Hepatocyte (in vitro differentiated cells): ENCODE measurements at regions not wholly inside any gene's neighbourhood (a gene's known extent, or its start where the extent isn't known, plus 50 kb on each side); places are given as distances from the start of the nearest gene placed in this dataset.

ENCODE experiments used
- DNase-seq: peaks from one replicate; pipeline ENCODE4 v3.0.0-alpha.2; 2016; ENCODE audit warnings: low spot score
- H2AFZ ChIP-seq: fragments of 200-600 bp; sonication (generic); 2 replicates; pipeline ENCODE4 v1.6.0; 2016; ENCODE audit warnings: antibody characterized with exemption, mild to moderate bottlenecking
- H3K27ac ChIP-seq: fragments of 200-600 bp; sonication (generic); 2 replicates; pipeline ENCODE4 v1.5.1; 2016; ENCODE audit warnings: mild to moderate bottlenecking
- H3K27me3 ChIP-seq: fragments of 200-600 bp; sonication (generic); 2 replicates; pipeline ENCODE4 v1.6.1; 2016
- H3K36me3 ChIP-seq: fragments of 200-600 bp; sonication (generic); replicated peaks from 2 replicates; pipeline ENCODE4 v1.5.1; 2016; ENCODE audit warnings: low read depth; ENCODE audit not compliant: insufficient read depth
- H3K4me1 ChIP-seq: fragments of 200-600 bp; sonication (generic); 2 replicates; pipeline ENCODE4 v1.5.1; 2016; ENCODE audit warnings: mild to moderate bottlenecking, moderate library complexity; ENCODE audit not compliant: insufficient read depth
- H3K4me2 ChIP-seq: fragments of 200-600 bp; sonication (generic); 2 replicates; pipeline ENCODE4 v1.6.0; 2016
- H3K4me3 ChIP-seq: fragments of 200-600 bp; sonication (generic); 2 replicates; pipeline ENCODE4 v1.5.1; 2016; ENCODE audit warnings: mild to moderate bottlenecking
- H3K79me2 ChIP-seq: fragments of 200-600 bp; sonication (generic); 2 replicates; pipeline ENCODE4 v1.6.0; 2017; ENCODE audit warnings: mild to moderate bottlenecking
- H3K9me2 ChIP-seq: fragments of 200-600 bp; sonication (generic); replicated peaks from 2 replicates; pipeline ENCODE4 v1.6.0; 2017; ENCODE audit warnings: mild to moderate bottlenecking; ENCODE audit not compliant: insufficient read depth
- H3K9me3 ChIP-seq: fragments of 200-600 bp; sonication (generic); 2 replicates; pipeline ENCODE4 v1.5.1; 2016; ENCODE audit warnings: low read depth, mild to moderate bottlenecking
- H4K20me1 ChIP-seq: fragments of 200-600 bp; sonication (generic); 2 replicates; pipeline ENCODE4 v1.6.0; 2016; ENCODE audit warnings: mild to moderate bottlenecking; ENCODE audit not compliant: insufficient read depth, poor library complexity, severe bottlenecking
- CTCF ChIP-seq: fragments of 200-600 bp; sonication (generic); IDR thresholded peaks from 2 replicates; pipeline ENCODE4 v1.5.1; 2016; ENCODE audit warnings: antibody characterized with exemption, mild to moderate bottlenecking; ENCODE audit not compliant: poor library complexity
- EZH2 ChIP-seq: fragments of 200-600 bp; sonication (generic); IDR thresholded peaks from 2 replicates; pipeline ENCODE4 v1.6.1; 2016; ENCODE audit warnings: antibody characterized with exemption, mild to moderate bottlenecking, borderline replicate concordance
- EZH2phosphoT487 ChIP-seq: fragments of 200-600 bp; sonication (generic); IDR thresholded peaks from one replicate; pipeline ENCODE4 v1.6.1; 2018; ENCODE audit warnings: antibody characterized with exemption, mild to moderate bottlenecking, low read depth, moderate library complexity; ENCODE audit not compliant: unreplicated experiment, severe bottlenecking
- WGBS: methylation state at CpG from one replicate; pipeline ENCODE4 v1.1.6; 2016; ENCODE audit warnings: low lambda C conversion rate; ENCODE audit errors: missing lambda C conversion rate; 5-methylcytosine and 5-hydroxymethylcytosine counted together

- no peak for TF ChIP-seq EZH2phosphoT487
- no peak for TF ChIP-seq EZH2
- no peak for TF ChIP-seq CTCF
- peak; percentile 23 for DNase-seq
- WGBS: 79% methylated on average over 1 of the region's 1 CpG
Measured at GRCh38 chr4:182111586-182111985, 131.6 kb upstream of the TENM3 start.

GRCh38 chr4:182113779-182114178 lies 129.4 kb upstream of the TENM3 start:
- TF ChIP-seq EZH2phosphoT487 (no peak), CTCF (no peak), EZH2 (no peak)
- no peak for DNase-seq
- H3K4me3 ChIP-seq: no peak overlapping the region

More at GRCh38 chr4:182111586-182111985, 131.6 kb upstream of the TENM3 start:
- H3K27ac ChIP-seq: no peak overlapping the region
- H3K36me3 ChIP-seq: no peaks in the 10 kb centered on the region
- no peaks in the 10 kb centered on the region for H3K27me3 ChIP-seq
- H3K4me2 ChIP-seq: no peak overlapping the region
- H3K4me1 ChIP-seq: no peaks in the 10 kb centered on the region
- no peaks in the 10 kb centered on the region for H3K9me3 ChIP-seq
- no peaks in the 10 kb centered on the region for H3K79me2 ChIP-seq
- no peak overlapping the region for H3K4me3 ChIP-seq
- H2AFZ ChIP-seq: no peak overlapping the region
- no peaks in the 10 kb centered on the region for H3K9me2 ChIP-seq
- no peaks in the 10 kb centered on the region for H4K20me1 ChIP-seq

GRCh38 chr4:182124359-182124758 lies 118.8 kb upstream of the TENM3 start:
- no peak overlapping the region for H3K27ac ChIP-seq
- no peaks in the 10 kb centered on the region for H3K4me1 ChIP-seq
- no peak overlapping the region for H3K4me3 ChIP-seq
- no peak for TF ChIP-seq EZH2
- no peak for TF ChIP-seq CTCF
- TF ChIP-seq EZH2phosphoT487: no peak
- no peaks in the 10 kb centered on the region for H3K9me2 ChIP-seq
- H3K9me3 ChIP-seq: no peaks in the 10 kb centered on the region
- H3K79me2 ChIP-seq: no peaks in the 10 kb centered on the region
- no peaks in the 10 kb centered on the region for H3K36me3 ChIP-seq
- no peaks in the 10 kb centered on the region for H3K27me3 ChIP-seq
- WGBS: 93% methylated on average over 7 of the region's 7 CpGs
- H3K4me2 ChIP-seq: no peak overlapping the region
- H4K20me1 ChIP-seq: no peaks in the 10 kb centered on the region
- DNase-seq: no peak
- no peak overlapping the region for H2AFZ ChIP-seq

More at GRCh38 chr4:182113779-182114178, 129.4 kb upstream of the TENM3 start:
- Histone ChIP-seq H3K9me3 (no peaks in the 10 kb centered on the region), H3K9me2 (no peaks in the 10 kb centered on the region), H3K79me2 (no peaks in the 10 kb centered on the region), H3K4me1 (no peaks in the 10 kb centered on the region), H3K27ac (no peak overlapping the region), H3K36me3 (no peaks in the 10 kb centered on the region), H4K20me1 (no peaks in the 10 kb centered on the region), H3K4me2 (no peak overlapping the region), H2AFZ (no peak overlapping the region), H3K27me3 (no peaks in the 10 kb centered on the region)

GRCh38 chr4:182126096-182126495 lies 117.1 kb upstream of the TENM3 start:
- 80% methylated on average over 5 of the region's 5 CpGs for WGBS
- Histone ChIP-seq H3K79me2 (no peaks in the 10 kb centered on the region), H3K27me3 (no peaks in the 10 kb centered on the region), H3K9me3 (no peaks in the 10 kb centered on the region), H3K9me2 (no peaks in the 10 kb centered on the region), H3K36me3 (no peaks in the 10 kb centered on the region), H3K4me1 (no peaks in the 10 kb centered on the region), H3K27ac (no peak overlapping the region), H4K20me1 (no peaks in the 10 kb centered on the region), H3K4me3 (no peak overlapping the region), H3K4me2 (no peak overlapping the region), H2AFZ (no peak overlapping the region)
- no peak for DNase-seq
- no peak for TF ChIP-seq CTCF
- no peak for TF ChIP-seq EZH2
- no peak for TF ChIP-seq EZH2phosphoT487
